ENCODE measurements at regions not wholly inside any gene's neighbourhood (a gene's known extent, or its start where the extent isn't known, plus 50 kb on each side); places are given as distances from the start of the nearest gene placed in this dataset.
"Not testable (repeated sequence)": the region's sequence is repeated elsewhere in the genome, so short reads cannot be mapped to it uniquely, and the experiment has no call there.

GRCh38 chr17:68134731-68135130 is 99.2 kb downstream of the KPNA2 start:
- POLR2A ChIA-PET, result no interaction called here

GRCh38 chr17:68135141-68135887 is 99.8 kb downstream of the KPNA2 start:
- CTCF ChIA-PET, result interaction anchor here (0.7 kb wide), 1 partner anchor 93 kb away, joined by 3 read pairs; no protein-coding TSS in a partner anchor
- POLR2A ChIA-PET, result no interaction called here

More at GRCh38 chr17:68134731-68135130, 99.2 kb downstream of the KPNA2 start:
- CTCF ChIA-PET, result no interaction called here

- ChIA-PET POLR2A (no interaction called here), CTCF (no interaction called here)
Measured at GRCh38 chr17:68141050-68141449, 105.5 kb downstream of the KPNA2 start.

GRCh38 chr17:68142595-68142994 is 105.2 kb upstream of the AMZ2 start:
- POLR2A ChIA-PET, result no interaction called here
- CTCF ChIA-PET, result no interaction called here

GRCh38 chr17:68143425-68143824 is 104.4 kb upstream of the AMZ2 start:
- CTCF ChIA-PET, result no interaction called here
- POLR2A ChIA-PET, result no interaction called here

- ChIA-PET POLR2A (no interaction called here), CTCF (no interaction called here)
Measured at GRCh38 chr17:68145088-68145487, 102.8 kb upstream of the AMZ2 start.

GRCh38 chr17:68148936-68149335 is 98.9 kb upstream of the AMZ2 start:
- CTCF ChIA-PET, result no interaction called here
- POLR2A ChIA-PET, result no interaction called here

GRCh38 chr17:68152161-68152571 is 95.7 kb upstream of the AMZ2 start:
- ChIA-PET POLR2A (no interaction called here), CTCF (no interaction called here)

- ChIA-PET POLR2A (no interaction called here), CTCF (no interaction called here)
Measured at GRCh38 chr17:68155692-68156091, 92.2 kb upstream of the AMZ2 start.

- ChIA-PET CTCF (no interaction called here), POLR2A (no interaction called here)
Measured at GRCh38 chr17:68161644-68162428, 86.0 kb upstream of the AMZ2 start.

- POLR2A ChIA-PET, result not testable (repeated sequence)
- CTCF ChIA-PET, result interaction anchor here (1.0 to 1.9 kb wide), 2 partner anchors 32 to 298 kb away, joined by 3 to 5 read pairs; no protein-coding TSS in a partner anchor
Measured at GRCh38 chr17:68168273-68169164, 79.3 kb upstream of the AMZ2 start.

- CTCF ChIA-PET, result interaction anchor here (1.9 kb wide), 1 partner anchor 31 kb away, joined by 5 read pairs; no protein-coding TSS in a partner anchor
- POLR2A ChIA-PET, result not testable (repeated sequence)
Measured at GRCh38 chr17:68169165-68169821, 78.5 kb upstream of the AMZ2 start.

GRCh38 chr17:68169840-68170239 is 78.0 kb upstream of the AMZ2 start:
- ChIA-PET POLR2A (no interaction called here), CTCF (interaction anchor here (0.5 to 1.9 kb wide), 5 partner anchors 17 to 293 kb away, joined by 3 to 5 read pairs (median 3); no protein-coding TSS in a partner anchor)

GRCh38 chr17:68170246-68170645 is 77.6 kb upstream of the AMZ2 start:
- CTCF ChIA-PET, result interaction anchor here (0.5 to 1.9 kb wide), 5 partner anchors 16 to 292 kb away, joined by 3 to 5 read pairs (median 3); no protein-coding TSS in a partner anchor
- POLR2A ChIA-PET, result interaction anchor here (0.7 to 0.8 kb wide), 2 partner anchors 10 to 259 kb away, joined by 3 to 6 read pairs; no protein-coding TSS in a partner anchor

- POLR2A ChIA-PET, result interaction anchor here (0.5 to 0.7 kb wide), 2 partner anchors 15 to 62 kb away, joined by 3 to 4 read pairs; no protein-coding TSS in a partner anchor
- CTCF ChIA-PET, result interaction anchor here (0.6 to 2.8 kb wide), 17 partner anchors 13 to 296 kb away, joined by 3 to 25 read pairs (median 3); partner anchors contain the start of gene AMZ2
Measured at GRCh38 chr17:68172461-68172954, 75.3 kb upstream of the AMZ2 start.

- CTCF ChIA-PET, result interaction anchor here (1.9 kb wide), 1 partner anchor 288 kb away, joined by 4 read pairs; no protein-coding TSS in a partner anchor
- POLR2A ChIA-PET, result no interaction called here
Measured at GRCh38 chr17:68175416-68175815, 72.4 kb upstream of the AMZ2 start.

- POLR2A ChIA-PET, result no interaction called here
- CTCF ChIA-PET, result interaction anchor here (1.9 kb wide), 1 partner anchor 288 kb away, joined by 4 read pairs; no protein-coding TSS in a partner anchor
Measured at GRCh38 chr17:68175905-68176304, 71.9 kb upstream of the AMZ2 start.

GRCh38 chr17:68176718-68177117 is 71.1 kb upstream of the AMZ2 start:
- POLR2A ChIA-PET, result no interaction called here

GRCh38 chr17:68178831-68179230 is 69.0 kb upstream of the AMZ2 start:
- POLR2A ChIA-PET, result no interaction called here
- CTCF ChIA-PET, result no interaction called here

More at GRCh38 chr17:68176718-68177117, 71.1 kb upstream of the AMZ2 start:
- CTCF ChIA-PET, result interaction anchor here (1.9 kb wide), 1 partner anchor 287 kb away, joined by 4 read pairs; no protein-coding TSS in a partner anchor
